ENCODE measurements at regions not wholly inside any gene's neighbourhood (a gene's known extent, or its start where the extent isn't known, plus 50 kb on each side); places are given as distances from the start of the nearest gene placed in this dataset.

GRCh38 chr5:60493372-60493771 lies 206.6 kb downstream of the DEPDC1B start:
- TF ChIP-seq POLR2AphosphoS5 (IDR thresholded peaks at IDR 0.05): no peak
- TF ChIP-seq, protein P1, sequence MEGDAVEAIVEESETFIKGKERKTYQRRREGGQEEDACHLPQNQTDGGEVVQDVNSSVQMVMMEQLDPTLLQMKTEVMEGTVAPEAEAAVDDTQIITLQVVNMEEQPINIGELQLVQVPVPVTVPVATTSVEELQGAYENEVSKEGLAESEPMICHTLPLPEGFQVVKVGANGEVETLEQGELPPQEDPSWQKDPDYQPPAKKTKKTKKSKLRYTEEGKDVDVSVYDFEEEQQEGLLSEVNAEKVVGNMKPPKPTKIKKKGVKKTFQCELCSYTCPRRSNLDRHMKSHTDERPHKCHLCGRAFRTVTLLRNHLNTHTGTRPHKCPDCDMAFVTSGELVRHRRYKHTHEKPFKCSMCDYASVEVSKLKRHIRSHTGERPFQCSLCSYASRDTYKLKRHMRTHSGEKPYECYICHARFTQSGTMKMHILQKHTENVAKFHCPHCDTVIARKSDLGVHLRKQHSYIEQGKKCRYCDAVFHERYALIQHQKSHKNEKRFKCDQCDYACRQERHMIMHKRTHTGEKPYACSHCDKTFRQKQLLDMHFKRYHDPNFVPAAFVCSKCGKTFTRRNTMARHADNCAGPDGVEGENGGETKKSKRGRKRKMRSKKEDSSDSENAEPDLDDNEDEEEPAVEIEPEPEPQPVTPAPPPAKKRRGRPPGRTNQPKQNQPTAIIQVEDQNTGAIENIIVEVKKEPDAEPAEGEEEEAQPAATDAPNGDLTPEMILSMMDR (IDR thresholded peaks at IDR 0.05): no peak
- no peak for TF ChIP-seq POLR2A (IDR thresholded peaks at IDR 0.05)
- TF ChIP-seq EP300 (IDR thresholded peaks at IDR 0.05; ENCODE audit: low read depth): no peak

Data from transverse colon (tissue), 4 donors.